BJ (cell line): ENCODE measurements at regions not wholly inside any gene's neighbourhood (a gene's known extent, or its start where the extent isn't known, plus 50 kb on each side); places are given as distances from the start of the nearest gene placed in this dataset.

Experiments
- CTCF ChIA-PET: fragments of 350-600 bp; formaldehyde crosslinking; extraction: SDS; loops from one replicate; lab custom pipeline; 2021; ENCODE audit warnings: antibody characterized with exemption, inconsistent platforms; lab: Yijun Ruan, JAX
- POLR2A ChIA-PET: fragments of 300-600 bp; sonication (Branson Sonifier 250); formaldehyde crosslinking; extraction: SDS; loops from one replicate; lab custom pipeline; 2021; ENCODE audit warnings: antibody characterized with exemption; lab: Charles Lee
- DNase-seq: peaks from one replicate; pipeline ENCODE4 v3.0.0-alpha.2; 2011; ENCODE audit warnings: low read depth
- H3K27me3 ChIP-seq: 2 replicates; pipeline ENCODE4 v1.6.0; 2011; ENCODE audit warnings: low read length; ENCODE audit not compliant: control insufficient read depth, insufficient read depth
- H3K36me3 ChIP-seq: 2 replicates; pipeline ENCODE4 v1.5.1; 2011; ENCODE audit warnings: low read length; ENCODE audit not compliant: control insufficient read depth, insufficient read depth
- H3K4me3 ChIP-seq: 2 replicates; pipeline ENCODE4 v1.5.1; 2011; ENCODE audit warnings: low read depth, mild to moderate bottlenecking, control low read depth, low read length
- CTCF ChIP-seq: IDR thresholded peaks from 2 replicates; pipeline ENCODE4 v1.5.1; 2011; ENCODE audit warnings: low read depth, mild to moderate bottlenecking, control low read depth, inconsistent platforms, low read length, moderate library complexity; ENCODE audit not compliant: insufficient read depth

GRCh38 chr15:35994876-35995275, 448.9 kb upstream of the DPH6 start:
- ChIA-PET CTCF (interaction anchor here (0.7 kb wide), 1 partner anchor 10 kb away, joined by 3 read pairs; no protein-coding TSS in a partner anchor), POLR2A (no interaction called here)
- no peak for DNase-seq
- H3K4me3 ChIP-seq: no peak overlapping the region
- no peaks in the 10 kb centered on the region for H3K36me3 ChIP-seq
- H3K27me3 ChIP-seq: no peaks in the 10 kb centered on the region
- no peak for TF ChIP-seq CTCF

GRCh38 chr15:35998663-35999602, 453.0 kb upstream of the DPH6 start:
- Histone ChIP-seq H3K4me3 (no peak overlapping the region), H3K36me3 (no peaks in the 10 kb centered on the region), H3K27me3 (no peaks in the 10 kb centered on the region)
- POLR2A ChIA-PET: interaction anchor here (0.6 kb wide), 2 partner anchors 184 to 522 kb away, joined by 3 to 9 read pairs; no protein-coding TSS in a partner anchor
- DNase-seq: no peak
- CTCF ChIA-PET: no interaction called here
- no peak for TF ChIP-seq CTCF

GRCh38 chr15:36004891-36005490, 459.0 kb upstream of the DPH6 start:
- POLR2A ChIA-PET: no interaction called here

GRCh38 chr15:36005542-36005941, 459.6 kb upstream of the DPH6 start:
- ChIA-PET POLR2A (no interaction called here), CTCF (no interaction called here)
- Histone ChIP-seq H3K27me3 (no peaks in the 10 kb centered on the region), H3K4me3 (no peak overlapping the region), H3K36me3 (no peaks in the 10 kb centered on the region)
- DNase-seq: no peak
- TF ChIP-seq CTCF: no peak

More at GRCh38 chr15:36004891-36005490, 459.0 kb upstream of the DPH6 start:
- no peak for TF ChIP-seq CTCF
- Histone ChIP-seq H3K27me3 (no peaks in the 10 kb centered on the region), H3K4me3 (no peak overlapping the region), H3K36me3 (no peaks in the 10 kb centered on the region)
- no peak for DNase-seq
- CTCF ChIA-PET: no interaction called here

GRCh38 chr15:36007699-36008098, 461.7 kb upstream of the DPH6 start:
- no peaks in the 10 kb centered on the region for H3K27me3 ChIP-seq
- no peak overlapping the region for H3K4me3 ChIP-seq
- ChIA-PET CTCF (interaction anchor here (2.1 kb wide), 1 partner anchor 16 kb away, joined by 4 read pairs; no protein-coding TSS in a partner anchor), POLR2A (interaction anchor here (0.7 kb wide), 1 partner anchor 9 kb away, joined by 3 read pairs; no protein-coding TSS in a partner anchor)
- no peaks in the 10 kb centered on the region for H3K36me3 ChIP-seq
- no peak for DNase-seq
- TF ChIP-seq CTCF: no peak
